Esophagus squamous epithelium (tissue), 5 donors: ENCODE measurements at regions not wholly inside any gene's neighbourhood (a gene's known extent, or its start where the extent isn't known, plus 50 kb on each side); places are given as distances from the start of the nearest gene placed in this dataset.
A peak's percentile ranks its signal among the peaks of the same experiment; 100 is the strongest.
"Not testable (repeated sequence)": the region's sequence is repeated elsewhere in the genome, so short reads cannot be mapped to it uniquely, and the experiment has no call there.

Experiments used
- DNase-seq: peaks from one replicate; lab custom pipeline; 2025; lab: John Stamatoyannopoulos, UW
- H3K27ac ChIP-seq, 4 donors: fragments of 200-600 bp; sonication (generic); one replicate each; pipeline ENCODE4 v1.5.1; 2016 to 2019; ENCODE audit warnings: mild to moderate bottlenecking in 1 of 4
- H3K27me3 ChIP-seq, 4 donors: fragments of 200-600 bp; sonication (generic); 1 replicate in 3 of 4; 2 replicates in 1 of 4; pipeline versions ENCODE4 v1.5.1 to v1.6.0; 2017 to 2021; ENCODE audit warnings: antibody characterized with exemption in 1 of 4
- H3K36me3 ChIP-seq, 3 donors: fragments of 200-600 bp; sonication (generic); one replicate each; pipeline ENCODE4 v1.5.1; 2016 to 2019
- H3K4me1 ChIP-seq, 3 donors: fragments of 200-600 bp; sonication (generic); one replicate each; pipeline ENCODE4 v1.5.1; 2017 to 2019
- H3K4me3 ChIP-seq, 4 donors: fragments of 200-600 bp; sonication (generic); 1 replicate in 3 of 4; 2 replicates in 1 of 4; pipeline ENCODE4 v1.5.1; 2016 to 2019; ENCODE audit warnings: mild to moderate bottlenecking in 2 of 4, moderate library complexity in 1 of 4
- H3K9me3 ChIP-seq, 3 donors: fragments of 200-600 bp; sonication (generic); one replicate each; pipeline ENCODE4 v1.5.1; 2016 to 2019
- POLR2A ChIP-seq, 4 donors: fragments of 450-650 bp; IDR thresholded peaks; one replicate each; pipeline ENCODE4 v1.6.1; 2017; ENCODE audit warnings: antibody characterized with exemption in 4 of 4, mild to moderate bottlenecking in 4 of 4, moderate library complexity in 3 of 4
- WGBS, 2 donors: methylation state at CpG; one replicate each; pipeline ENCODE4 v1.1.5; 2018; 5-methylcytosine and 5-hydroxymethylcytosine counted together
- intact Hi-C: fragments of 100-400 bp; cut with DNase I; formaldehyde crosslinking; loops from one replicate; pipeline ENCODE4 v1.15.0; 2022
- small RNA-seq, 4 donors: library from RNA; depleted of rRNA; stranded (forward); fragments of <200 nt; gene quantifications; one replicate each; pipeline ENCODE3, GENCODE V24; 2016
- TF ChIP-seq, protein P1 (sequence below), 6 experiments: fragments of 450-650 bp in 4 of 6; fragments of 200-600 bp in 2 of 6; sonication (generic) in 2 of 6; IDR thresholded peaks; one replicate each; pipeline ENCODE4 v1.5.1; 2016 to 2019; ENCODE audit warnings: antibody characterized with exemption in 6 of 6, mild to moderate bottlenecking in 4 of 6, moderate library complexity in 4 of 6
- donor health status: DM: yes; HTN: yes; CAD: no.

DNA sequence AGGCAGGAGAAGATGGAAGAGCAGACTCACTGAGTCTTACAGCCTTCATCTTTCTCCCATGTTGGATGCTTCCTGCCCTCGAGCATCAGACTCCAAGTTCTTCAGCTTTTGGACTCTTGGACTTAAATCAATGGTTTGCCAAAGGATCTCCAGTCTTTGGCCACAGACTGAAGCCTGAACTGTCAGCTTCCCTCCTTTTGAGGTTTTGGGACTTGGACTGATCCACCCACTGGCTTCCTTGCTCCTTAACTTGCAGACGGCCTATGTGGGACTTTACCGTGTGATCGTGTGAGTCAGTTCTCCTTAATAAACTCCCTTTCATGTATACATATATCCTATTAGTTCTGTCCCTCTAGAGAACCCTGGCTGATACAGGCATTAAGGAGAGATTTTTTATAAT, 62.4 kb upstream of the TNIK start:
- Histone ChIP-seq H3K9me3 (no peaks in the 10 kb centered on the region), H3K27me3 (no peaks in the 10 kb centered on the region), H3K4me3 (no peak overlapping the region), H3K4me1 (no peaks in the 10 kb centered on the region), H3K36me3 (no peaks in the 10 kb centered on the region), H3K27ac (no peak overlapping the region)
- 81 to 89% methylated on average over 4 of the region's 4 CpGs for WGBS, 2 donors
- DNase-seq = no peak
- TF ChIP-seq POLR2A (IDR thresholded peaks at IDR 0.05) = no peak
- TF ChIP-seq, protein P1, sequence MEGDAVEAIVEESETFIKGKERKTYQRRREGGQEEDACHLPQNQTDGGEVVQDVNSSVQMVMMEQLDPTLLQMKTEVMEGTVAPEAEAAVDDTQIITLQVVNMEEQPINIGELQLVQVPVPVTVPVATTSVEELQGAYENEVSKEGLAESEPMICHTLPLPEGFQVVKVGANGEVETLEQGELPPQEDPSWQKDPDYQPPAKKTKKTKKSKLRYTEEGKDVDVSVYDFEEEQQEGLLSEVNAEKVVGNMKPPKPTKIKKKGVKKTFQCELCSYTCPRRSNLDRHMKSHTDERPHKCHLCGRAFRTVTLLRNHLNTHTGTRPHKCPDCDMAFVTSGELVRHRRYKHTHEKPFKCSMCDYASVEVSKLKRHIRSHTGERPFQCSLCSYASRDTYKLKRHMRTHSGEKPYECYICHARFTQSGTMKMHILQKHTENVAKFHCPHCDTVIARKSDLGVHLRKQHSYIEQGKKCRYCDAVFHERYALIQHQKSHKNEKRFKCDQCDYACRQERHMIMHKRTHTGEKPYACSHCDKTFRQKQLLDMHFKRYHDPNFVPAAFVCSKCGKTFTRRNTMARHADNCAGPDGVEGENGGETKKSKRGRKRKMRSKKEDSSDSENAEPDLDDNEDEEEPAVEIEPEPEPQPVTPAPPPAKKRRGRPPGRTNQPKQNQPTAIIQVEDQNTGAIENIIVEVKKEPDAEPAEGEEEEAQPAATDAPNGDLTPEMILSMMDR (IDR thresholded peaks at IDR 0.05) = no peak
- intact Hi-C loops = no loop called here

DNA sequence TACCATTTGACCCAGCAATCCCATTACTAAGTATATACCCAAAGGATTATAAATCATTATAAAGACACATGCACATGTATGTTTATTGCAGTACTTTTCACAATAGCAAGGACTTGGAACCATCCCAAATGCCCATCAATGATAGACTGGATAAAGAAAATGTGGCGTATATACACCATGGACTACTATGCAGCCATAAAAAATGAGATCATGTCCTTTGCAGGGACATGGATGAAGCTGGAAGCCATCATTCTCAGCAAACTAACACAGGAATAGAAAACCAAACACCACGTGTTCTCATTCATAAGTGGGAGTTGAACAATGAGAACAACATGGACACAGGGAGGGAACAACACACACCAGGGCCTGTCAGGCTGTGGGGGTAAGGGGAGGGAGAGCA, 59.2 kb upstream of the TNIK start:
- H3K36me3 ChIP-seq, H3K4me3 ChIP-seq, H3K4me1 ChIP-seq, H3K9me3 ChIP-seq, H3K27me3 ChIP-seq, H3K27ac ChIP-seq, DNase-seq, intact Hi-C loops: not testable (repeated sequence)
- WGBS, 2 donors = 83 to 90% methylated on average over 2 of the region's 2 CpGs

DNA sequence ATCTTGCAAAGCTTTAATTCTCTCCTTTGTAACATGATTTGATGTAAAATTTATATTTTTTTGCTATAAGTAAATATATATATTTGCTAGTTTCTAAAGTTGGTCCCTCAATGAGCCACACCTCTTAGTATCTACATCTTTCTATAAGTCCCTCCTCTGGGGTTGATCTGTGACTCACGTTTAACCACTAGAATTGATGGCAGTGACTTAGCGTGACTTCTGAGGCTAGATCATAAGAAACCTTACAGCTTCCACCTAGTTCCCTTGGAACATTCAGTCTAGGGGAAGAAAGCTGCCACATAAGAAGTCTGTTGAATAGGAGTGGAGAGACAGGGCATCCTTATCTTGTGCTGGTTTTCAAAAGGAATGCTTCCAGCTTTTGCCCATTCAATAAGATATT, 56.6 kb upstream of the TNIK start:
- Histone ChIP-seq H3K9me3 (no peaks in the 10 kb centered on the region), H3K27ac (no peak overlapping the region), H3K27me3 (no peaks in the 10 kb centered on the region), H3K36me3 (no peaks in the 10 kb centered on the region), H3K4me1 (no peaks in the 10 kb centered on the region), H3K4me3 (no peak overlapping the region)
- TF ChIP-seq, protein P1 (IDR thresholded peaks at IDR 0.05) = no peak
- TF ChIP-seq POLR2A (IDR thresholded peaks at IDR 0.05) = no peak
- WGBS, 2 donors = 53 to 64% methylated on average over 2 of the region's 2 CpGs
- DNase-seq = no peak
- intact Hi-C loops = no loop called here

DNA sequence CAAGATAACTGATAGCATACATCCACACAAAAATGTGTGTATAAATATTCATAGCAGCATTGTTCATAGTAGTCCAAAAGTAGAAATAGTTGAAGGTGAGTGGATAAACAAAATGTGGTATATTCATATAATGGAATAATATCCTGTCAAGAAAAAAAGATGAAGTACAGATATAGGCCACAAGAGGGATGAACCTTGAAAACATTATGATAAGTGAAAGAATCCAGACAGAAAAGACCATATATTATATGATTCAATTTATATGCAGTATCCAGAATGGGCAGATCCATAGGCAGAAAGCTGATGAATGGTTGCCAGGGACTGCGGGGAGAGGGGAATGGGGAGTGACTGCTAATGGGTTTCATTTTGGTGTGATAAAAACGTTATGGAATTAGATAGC, 54.3 kb upstream of the TNIK start:
- 79 to 82% methylated on average over 2 of the region's 2 CpGs for WGBS, 2 donors
- Histone ChIP-seq H3K9me3 (no peaks in the 10 kb centered on the region), H3K4me3 (no peak overlapping the region), H3K4me1 (no peaks in the 10 kb centered on the region), H3K36me3 (no peaks in the 10 kb centered on the region), H3K27me3 (no peaks in the 10 kb centered on the region), H3K27ac (no peak overlapping the region)
- intact Hi-C loops = no loop called here
- TF ChIP-seq, protein P1 (IDR thresholded peaks at IDR 0.05) = peak in 1 of 6 experiments; percentile 13
- TF ChIP-seq POLR2A (IDR thresholded peaks at IDR 0.05) = no peak
- DNase-seq = no peak

DNA sequence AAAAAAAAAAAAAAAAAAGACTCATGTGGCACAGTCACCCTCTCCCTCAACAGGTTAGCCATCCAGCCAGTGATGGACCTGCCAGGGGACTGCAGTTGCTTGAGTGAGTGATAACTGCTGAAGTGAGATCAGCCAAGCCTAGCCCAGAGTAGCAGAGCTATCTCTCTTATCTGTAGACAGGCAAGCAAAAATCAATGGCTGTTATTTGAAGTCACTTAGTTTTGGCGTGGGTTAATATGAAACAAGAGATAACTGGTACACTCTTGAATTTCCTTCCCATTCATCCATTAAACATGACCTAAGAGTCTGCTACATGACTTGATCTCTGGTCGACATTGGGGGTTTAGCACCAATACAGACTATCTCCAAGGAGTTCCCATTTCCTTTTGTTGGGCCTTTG, 51.2 kb upstream of the TNIK start:
- DNase-seq = no peak
- 88 to 91% methylated on average over 2 of the region's 2 CpGs for WGBS, 2 donors
- intact Hi-C loops = no loop called here
- Histone ChIP-seq H3K27me3 (no peaks in the 10 kb centered on the region), H3K9me3 (no peaks in the 10 kb centered on the region), H3K4me1 (no peaks in the 10 kb centered on the region), H3K27ac (no peak overlapping the region), H3K36me3 (no peaks in the 10 kb centered on the region), H3K4me3 (no peak overlapping the region)
- TF ChIP-seq, protein P1 (IDR thresholded peaks at IDR 0.05) = no peak
- TF ChIP-seq POLR2A (IDR thresholded peaks at IDR 0.05) = no peak

Small RNA genes in the stretch of these regions (small RNA-seq; reads per million reads assigned to genes)
- gene AC008134.1 = 0 to 0.09 (median 0) reads per million in 4 donors
